Ovary (tissue), 3 donors: ENCODE measurements at regions not wholly inside any gene's neighbourhood (a gene's known extent, or its start where the extent isn't known, plus 50 kb on each side); places are given as distances from the start of the nearest gene placed in this dataset.

Source experiments
- CTCF ChIP-seq, 3 donors: fragments of 450-650 bp in 2 of 3; fragments of 200-600 bp in 1 of 3; IDR thresholded peaks; one replicate each; pipeline versions ENCODE4 v1.5.1 to v1.8.0; 2016 to 2022; ENCODE audit warnings: antibody characterized with exemption in 3 of 3, mild to moderate bottlenecking in 1 of 3
- POLR2A ChIP-seq: fragments of 450-650 bp; IDR thresholded peaks from one replicate; pipeline ENCODE4 v1.6.1; 2017; ENCODE audit warnings: antibody characterized with exemption, mild to moderate bottlenecking, moderate library complexity
- donor health status: DM: no; HTN: no; CAD: no.

- TF ChIP-seq CTCF (IDR thresholded peaks at IDR 0.05) = no peak
- TF ChIP-seq POLR2A = no peak
These were observed 89.8 kb downstream of the HS1BP3 start for GRCh38 chr2:20560891-20561636.
